ENCODE measurements at regions not wholly inside any gene's neighbourhood (a gene's known extent, or its start where the extent isn't known, plus 50 kb on each side); places are given as distances from the start of the nearest gene placed in this dataset.

- peaks cover 8% of the 10 kb centered on the region for H3K27me3 Mint-ChIP-seq (ENCODE audit: insufficient read depth, low read depth, poor library complexity)
- Histone ChIP-seq H4K20me1 (replicated peaks; ENCODE audit: insufficient read depth) (no peaks in the 10 kb centered on the region), H3K79me2 (replicated peaks; ENCODE audit: insufficient read depth) (no peaks in the 10 kb centered on the region), H3K4me2 (no peak overlapping the region), H3K4me3 (no peak overlapping the region), H3K27me3 (ENCODE audit: insufficient read depth) (no peaks in the 10 kb centered on the region), H3K36me3 (ENCODE audit: insufficient read depth) (peaks cover 5% of the 10 kb centered on the region; the same call in 1 of the 2 replicates), H3K27ac (ENCODE audit: low read depth) (no peak overlapping the region), H3K9me2 (ENCODE audit: insufficient read depth) (no peaks in the 10 kb centered on the region), H3K4me1 (ENCODE audit: insufficient read depth) (no peaks in the 10 kb centered on the region; the same call in none of the 2 replicates), H2AFZ (no peak overlapping the region), H3F3A (replicated peaks; ENCODE audit: low read depth) (no peaks in the 10 kb centered on the region)
- TF ChIP-seq NANOG (IDR thresholded peaks at IDR 0.05; ENCODE audit: borderline replicate concordance), result no peak
- TF ChIP-seq CTCF (conservative IDR thresholded peaks at IDR 0.05; ENCODE audit: low read depth in 2 of 2), result peak; percentile 19 to 63; a peak in 2 of 4 replicates
- ATAC-seq, result peak; percentile 73
- peaks cover 2% of the 10 kb centered on the region; the same call in 2 of the 3 replicates for H3K4me1 Mint-ChIP-seq
- no peak overlapping the region for H3K4me3 Mint-ChIP-seq
- no peak overlapping the region for H3K27ac Mint-ChIP-seq
- peak; percentile 26 for DNase-seq (ENCODE audit: low spot score)
- H3K36me3 Mint-ChIP-seq (ENCODE audit: low read depth), result peaks cover 16% of the 10 kb centered on the region
- H3K9me3 Mint-ChIP-seq, result peaks cover 16% of the 10 kb centered on the region
Observed at GRCh38 chr6:56891754-56892153, 63.2 kb upstream of the BEND6 start.

- Histone ChIP-seq H2AFZ (no peak overlapping the region), H3K27me3 (ENCODE audit: insufficient read depth) (no peaks in the 10 kb centered on the region), H3K4me2 (no peak overlapping the region), H3K27ac (ENCODE audit: low read depth) (peak overlapping the region; percentile 66; the same call in 1 of the 2 replicates), H3F3A (replicated peaks; ENCODE audit: low read depth) (no peaks in the 10 kb centered on the region), H3K9me2 (ENCODE audit: insufficient read depth) (no peaks in the 10 kb centered on the region), H3K79me2 (replicated peaks; ENCODE audit: insufficient read depth) (no peaks in the 10 kb centered on the region), H3K36me3 (ENCODE audit: insufficient read depth) (no peaks in the 10 kb centered on the region), H3K4me1 (ENCODE audit: insufficient read depth) (no peaks in the 10 kb centered on the region; the same call in none of the 2 replicates), H4K20me1 (replicated peaks; ENCODE audit: insufficient read depth) (no peaks in the 10 kb centered on the region), H3K4me3 (no peak overlapping the region)
- Mint-ChIP-seq H3K9me3 (peaks cover 8% of the 10 kb centered on the region), H3K36me3 (ENCODE audit: low read depth) (peaks cover 8% of the 10 kb centered on the region), H3K27me3 (ENCODE audit: insufficient read depth, low read depth, poor library complexity) (peaks cover 6% of the 10 kb centered on the region), H3K4me3 (no peak overlapping the region), H3K27ac (no peak overlapping the region), H3K4me1 (peaks cover 2% of the 10 kb centered on the region; the same call in 2 of the 3 replicates)
- TF ChIP-seq POLR2AphosphoS5 (IDR thresholded peaks at IDR 0.05; ENCODE audit: low read depth) (no peak), ZNF114 (CRISPR knock-in tag; IDR thresholded peaks at IDR 0.05) (no peak), EZH2 (IDR thresholded peaks at IDR 0.05; ENCODE audit: low read depth, unreplicated experiment) (no peak)
- DNase-seq (ENCODE audit: low spot score), result no peak
- no peak for ATAC-seq
Observed at GRCh38 chr6:56890683-56891429, 64.1 kb upstream of the BEND6 start.

GRCh38 chr6:56890066-56890465, 64.8 kb upstream of the BEND6 start:
- Mint-ChIP-seq H3K27me3 (ENCODE audit: insufficient read depth, low read depth, poor library complexity) (peaks cover 6% of the 10 kb centered on the region), H3K4me3 (no peak overlapping the region), H3K27ac (0 out of 2 replicates have a peak overlapping the region, but pooled peaks have one; percentile 1), H3K36me3 (ENCODE audit: low read depth) (peaks cover 8% of the 10 kb centered on the region), H3K4me1 (peaks cover 2% of the 10 kb centered on the region; the same call in 2 of the 3 replicates), H3K9me3 (peaks cover 8% of the 10 kb centered on the region)
- Histone ChIP-seq H3K27me3 (ENCODE audit: insufficient read depth) (no peaks in the 10 kb centered on the region), H3K4me3 (no peak overlapping the region), H3K79me2 (replicated peaks; ENCODE audit: insufficient read depth) (no peaks in the 10 kb centered on the region), H3K36me3 (ENCODE audit: insufficient read depth) (no peaks in the 10 kb centered on the region), H3K4me1 (ENCODE audit: insufficient read depth) (no peaks in the 10 kb centered on the region; the same call in none of the 2 replicates), H3K9me2 (ENCODE audit: insufficient read depth) (no peaks in the 10 kb centered on the region), H3K27ac (ENCODE audit: low read depth) (0 out of 2 replicates have a peak overlapping the region, but pooled peaks have one; percentile 5), H3F3A (replicated peaks; ENCODE audit: low read depth) (no peaks in the 10 kb centered on the region), H2AFZ (no peak overlapping the region), H3K4me2 (no peak overlapping the region), H4K20me1 (replicated peaks; ENCODE audit: insufficient read depth) (no peaks in the 10 kb centered on the region)
- ATAC-seq (no peak), DNase-seq (ENCODE audit: low spot score) (no peak)
- TF ChIP-seq JUNB (IDR thresholded peaks at IDR 0.05; ENCODE audit: unreplicated experiment) (no peak), POLR2AphosphoS5 (IDR thresholded peaks at IDR 0.05; ENCODE audit: low read depth) (no peak), EZH2 (IDR thresholded peaks at IDR 0.05; ENCODE audit: low read depth, unreplicated experiment) (no peak), NANOG (IDR thresholded peaks at IDR 0.05; ENCODE audit: borderline replicate concordance) (no peak), EZH2phosphoT487 (IDR thresholded peaks at IDR 0.05; ENCODE audit: unreplicated experiment) (no peak)

Data from GM23338 (cell line).